ENCODE measurements at regions not wholly inside any gene's neighbourhood (a gene's known extent, or its start where the extent isn't known, plus 50 kb on each side); places are given as distances from the start of the nearest gene placed in this dataset.
A peak's percentile ranks its signal among the peaks of the same experiment; 100 is the strongest.

DNA sequence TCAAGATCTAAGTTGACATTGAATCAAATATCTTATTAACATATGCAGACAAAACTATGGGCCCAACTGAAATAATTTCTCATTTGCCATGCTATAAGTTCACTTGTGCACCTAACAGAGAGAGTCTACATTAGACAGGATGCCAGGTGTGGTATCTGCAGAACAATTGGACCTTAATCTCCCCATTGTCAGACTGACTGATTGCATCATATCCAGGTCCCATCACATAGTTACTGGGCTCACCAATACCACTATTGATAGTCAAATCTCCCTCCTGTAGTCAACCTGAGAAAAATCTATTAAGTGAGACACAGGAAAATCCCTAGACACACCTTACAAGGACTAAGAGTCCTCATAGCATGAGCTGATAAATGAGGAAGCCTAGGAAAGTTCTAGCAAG lies 156.0 kb upstream of the FRG1 start:
- no peak overlapping the region for H3K27ac Mint-ChIP-seq
- Histone ChIP-seq H3K4me1 (ENCODE audit: insufficient read depth, low read length) (no peaks in the 10 kb centered on the region), H3K9me3 (ENCODE audit: low read length) (no peaks in the 10 kb centered on the region), H3K36me3 (ENCODE audit: insufficient read depth, low read length) (no peaks in the 10 kb centered on the region), H3K27me3 (ENCODE audit: insufficient read depth, low read length, poor library complexity, severe bottlenecking) (no peaks in the 10 kb centered on the region), H3K27ac (ENCODE audit: low read depth, low read length) (no peak overlapping the region), H3K4me3 (ENCODE audit: low read length) (no peak overlapping the region)
- no peak for DNase-seq
- ChIA-PET CTCF (interaction anchor here (1.3 kb wide), 1 partner anchor 9 kb away, joined by 7 read pairs; no protein-coding TSS in a partner anchor), POLR2A (no interaction called here)
- H3K27me3 Mint-ChIP-seq: peaks cover 0 to 2% of the 10 kb centered on the region in 2 donors
- H3K36me3 Mint-ChIP-seq: no peaks in the 10 kb centered on the region
- no peaks in the 10 kb centered on the region for H3K4me1 Mint-ChIP-seq
- H3K9me3 Mint-ChIP-seq: peaks cover 0 to 9% (median 3%) of the 10 kb centered on the region in 5 donors
- H3K4me3 Mint-ChIP-seq: no peak overlapping the region

DNA sequence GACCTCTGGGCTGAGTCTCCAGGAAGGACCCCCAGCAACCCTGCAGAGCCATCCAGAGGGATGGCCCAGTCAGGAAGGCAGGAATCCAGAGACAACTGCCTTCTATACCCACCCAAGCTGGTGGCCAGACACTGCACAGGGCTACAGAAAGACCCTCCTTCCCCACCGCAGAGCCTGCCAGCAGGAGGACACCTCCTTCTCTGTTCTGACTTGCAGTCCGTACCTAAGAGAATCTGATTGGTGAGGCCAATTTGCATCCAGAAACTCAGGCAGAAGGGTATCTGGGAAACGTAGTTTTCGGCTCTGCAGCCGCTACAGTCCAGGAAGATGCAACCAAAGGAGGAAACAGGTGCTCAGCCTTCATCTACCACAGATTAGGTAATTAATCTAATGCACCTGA lies 155.4 kb upstream of the FRG1 start:
- Histone ChIP-seq H3K36me3 (ENCODE audit: insufficient read depth, low read length) (no peaks in the 10 kb centered on the region), H3K27me3 (ENCODE audit: insufficient read depth, low read length, poor library complexity, severe bottlenecking) (no peaks in the 10 kb centered on the region), H3K4me1 (ENCODE audit: insufficient read depth, low read length) (no peaks in the 10 kb centered on the region), H3K9me3 (ENCODE audit: low read length) (no peaks in the 10 kb centered on the region), H3K4me3 (ENCODE audit: low read length) (no peak overlapping the region), H3K27ac (ENCODE audit: low read depth, low read length) (no peak overlapping the region)
- H3K4me3 Mint-ChIP-seq: no peak overlapping the region
- ChIA-PET CTCF (interaction anchor here (1.3 kb wide), 1 partner anchor 8 kb away, joined by 7 read pairs; no protein-coding TSS in a partner anchor), POLR2A (no interaction called here)
- no peaks in the 10 kb centered on the region for H3K36me3 Mint-ChIP-seq
- H3K27ac Mint-ChIP-seq: no peak overlapping the region
- no peaks in the 10 kb centered on the region for H3K4me1 Mint-ChIP-seq
- DNase-seq: no peak
- peaks cover 0 to 2% of the 10 kb centered on the region in 2 donors for H3K27me3 Mint-ChIP-seq
- H3K9me3 Mint-ChIP-seq: peaks cover 0 to 9% (median 3%) of the 10 kb centered on the region in 5 donors

DNA sequence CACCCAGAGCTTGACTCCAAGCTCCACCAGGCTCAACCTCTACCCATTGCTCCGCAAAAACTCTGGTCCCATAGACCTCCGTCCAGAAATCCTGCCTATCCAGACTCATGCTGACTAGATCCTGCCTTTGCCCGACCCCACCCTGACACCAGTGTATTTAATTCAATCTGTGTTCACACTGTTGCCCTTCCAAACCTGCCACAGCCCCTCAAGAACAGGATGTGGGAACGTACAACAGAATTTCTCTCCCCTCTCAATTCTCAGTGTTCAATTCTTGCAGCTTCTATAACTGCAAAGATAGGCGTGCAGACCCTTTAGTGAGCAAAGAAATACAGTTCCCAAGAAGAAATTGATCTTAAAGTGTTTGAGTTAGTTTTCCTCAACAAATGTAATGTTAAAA lies 154.2 kb upstream of the FRG1 start:
- no peak overlapping the region for H3K4me3 ChIP-seq (ENCODE audit: low read length)
- H3K9me3 Mint-ChIP-seq: peaks cover 0 to 9% (median 3%) of the 10 kb centered on the region in 5 donors
- H3K36me3 Mint-ChIP-seq: no peaks in the 10 kb centered on the region
- ChIA-PET POLR2A (no interaction called here), CTCF (no interaction called here)
- DNase-seq: no peak
- H3K27ac ChIP-seq (ENCODE audit: low read depth, low read length): no peak overlapping the region
- no peaks in the 10 kb centered on the region for H3K9me3 ChIP-seq (ENCODE audit: low read length)
- no peaks in the 10 kb centered on the region for H3K27me3 ChIP-seq (ENCODE audit: insufficient read depth, low read length, poor library complexity, severe bottlenecking)
- no peak overlapping the region for H3K27ac Mint-ChIP-seq
- peaks cover 0 to 2% of the 10 kb centered on the region in 2 donors for H3K27me3 Mint-ChIP-seq
- no peaks in the 10 kb centered on the region for H3K4me1 ChIP-seq (ENCODE audit: insufficient read depth, low read length)
- H3K4me3 Mint-ChIP-seq: no peak overlapping the region
- H3K36me3 ChIP-seq (ENCODE audit: insufficient read depth, low read length): no peaks in the 10 kb centered on the region
- no peaks in the 10 kb centered on the region for H3K4me1 Mint-ChIP-seq

DNA sequence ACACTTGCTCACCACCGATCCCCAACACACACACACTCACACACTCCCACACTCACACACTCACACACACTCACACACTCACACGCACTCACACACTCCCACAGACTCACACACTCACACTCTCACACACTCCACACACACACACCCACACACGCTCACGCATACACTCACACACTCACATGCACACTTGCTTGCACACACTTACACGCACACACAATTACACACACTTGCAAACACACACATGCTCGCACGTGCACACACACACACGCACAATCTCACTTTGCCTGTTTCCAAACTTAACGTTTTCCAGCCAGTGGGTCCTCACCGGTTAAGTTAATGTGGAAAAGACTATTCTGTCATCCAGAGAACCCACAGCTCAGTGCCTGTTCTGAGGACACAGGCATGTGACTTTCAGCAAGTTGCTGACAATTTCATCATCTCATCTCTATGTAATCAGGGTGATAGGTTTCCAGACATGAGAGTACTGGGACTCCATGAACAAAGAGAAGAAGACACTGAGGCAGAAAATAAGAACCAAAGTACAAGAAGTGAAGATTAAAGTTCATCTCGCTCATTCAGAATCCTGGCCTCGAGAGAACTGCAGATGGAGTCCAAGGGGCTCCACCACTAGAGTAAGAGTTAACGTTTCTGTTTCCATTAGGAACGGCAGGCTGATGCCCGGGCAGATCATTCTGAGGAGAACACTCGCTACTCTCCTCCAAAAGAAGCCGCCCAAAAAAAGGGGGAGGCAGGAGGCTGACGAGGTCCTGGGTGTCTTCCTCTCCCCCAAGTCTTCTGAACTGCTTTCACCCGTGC lies 153.2 kb upstream of the FRG1 start:
- Mint-ChIP-seq H3K4me3 (no peak overlapping the region), H3K27ac (peak overlapping the region in 2 of 8 donors; percentile 12 to 52), H3K27me3 (no peaks in the 10 kb centered on the region), H3K9me3 (peaks cover 0 to 3% (median 0%) of the 10 kb centered on the region in 5 donors), H3K4me1 (no peaks in the 10 kb centered on the region), H3K36me3 (no peaks in the 10 kb centered on the region)
- Histone ChIP-seq H3K27me3 (ENCODE audit: insufficient read depth, low read length, poor library complexity, severe bottlenecking) (no peaks in the 10 kb centered on the region), H3K36me3 (ENCODE audit: insufficient read depth, low read length) (no peaks in the 10 kb centered on the region), H3K27ac (ENCODE audit: low read depth, low read length) (no peak overlapping the region), H3K9me3 (ENCODE audit: low read length) (no peaks in the 10 kb centered on the region), H3K4me3 (ENCODE audit: low read length) (no peak overlapping the region), H3K4me1 (ENCODE audit: insufficient read depth, low read length) (no peaks in the 10 kb centered on the region)
- ChIA-PET POLR2A (no interaction called here), CTCF (no interaction called here)
- no peak for DNase-seq

DNA sequence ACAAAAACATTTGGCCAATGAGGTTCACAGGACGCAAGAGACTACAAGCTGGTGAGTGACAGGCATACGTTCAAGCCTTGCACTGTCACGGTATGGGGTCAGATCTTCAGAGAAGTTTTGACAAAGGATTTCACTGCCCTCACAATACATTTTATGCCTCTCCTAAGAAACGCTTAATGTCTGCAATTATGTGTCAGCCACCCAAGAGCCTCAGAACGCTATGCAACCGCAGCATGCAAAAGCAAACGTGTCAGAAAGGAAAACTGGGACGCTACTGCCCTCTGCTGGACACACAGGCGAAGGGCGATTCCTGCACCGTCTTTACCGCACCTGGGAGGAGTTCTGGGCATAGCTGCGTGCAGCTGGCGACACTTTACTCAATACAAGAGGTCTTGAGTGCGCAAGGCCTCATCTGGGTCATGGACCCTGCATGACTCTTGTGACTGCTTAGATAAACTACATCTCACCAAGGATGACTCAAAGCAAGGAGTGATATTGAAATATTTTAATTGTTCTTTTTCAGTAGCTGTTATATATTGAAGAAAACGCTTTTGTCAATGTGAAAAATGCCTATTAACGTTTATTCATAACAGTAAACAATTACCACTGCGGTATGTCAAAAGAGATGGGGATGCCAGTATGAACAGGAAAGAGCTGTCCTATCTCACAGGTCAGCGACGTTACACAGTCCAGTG lies 147.6 kb upstream of the FRG1 start:
- ChIA-PET CTCF (interaction anchor here (1.5 kb wide), 1 partner anchor 9 kb away, joined by 7 read pairs; no protein-coding TSS in a partner anchor), POLR2A (no interaction called here)
- Histone ChIP-seq H3K9me3 (ENCODE audit: low read length) (no peaks in the 10 kb centered on the region), H3K36me3 (ENCODE audit: insufficient read depth, low read length) (no peaks in the 10 kb centered on the region), H3K4me1 (ENCODE audit: insufficient read depth, low read length) (no peaks in the 10 kb centered on the region), H3K4me3 (ENCODE audit: low read length) (no peak overlapping the region), H3K27ac (ENCODE audit: low read depth, low read length) (no peak overlapping the region), H3K27me3 (ENCODE audit: insufficient read depth, low read length, poor library complexity, severe bottlenecking) (no peaks in the 10 kb centered on the region)
- Mint-ChIP-seq H3K27me3 (peaks cover 0 to 4% of the 10 kb centered on the region in 2 donors), H3K4me1 (peaks cover 0 to 10% (median 7%) of the 10 kb centered on the region in 3 donors), H3K4me3 (peak overlapping the region in 2 of 7 donors; percentile 53 to 61), H3K27ac (no peak overlapping the region), H3K9me3 (peaks cover 0 to 5% (median 0%) of the 10 kb centered on the region in 5 donors), H3K36me3 (no peaks in the 10 kb centered on the region)
- DNase-seq: peak in 2 of 5 donors; percentile 2 to 9

DNA sequence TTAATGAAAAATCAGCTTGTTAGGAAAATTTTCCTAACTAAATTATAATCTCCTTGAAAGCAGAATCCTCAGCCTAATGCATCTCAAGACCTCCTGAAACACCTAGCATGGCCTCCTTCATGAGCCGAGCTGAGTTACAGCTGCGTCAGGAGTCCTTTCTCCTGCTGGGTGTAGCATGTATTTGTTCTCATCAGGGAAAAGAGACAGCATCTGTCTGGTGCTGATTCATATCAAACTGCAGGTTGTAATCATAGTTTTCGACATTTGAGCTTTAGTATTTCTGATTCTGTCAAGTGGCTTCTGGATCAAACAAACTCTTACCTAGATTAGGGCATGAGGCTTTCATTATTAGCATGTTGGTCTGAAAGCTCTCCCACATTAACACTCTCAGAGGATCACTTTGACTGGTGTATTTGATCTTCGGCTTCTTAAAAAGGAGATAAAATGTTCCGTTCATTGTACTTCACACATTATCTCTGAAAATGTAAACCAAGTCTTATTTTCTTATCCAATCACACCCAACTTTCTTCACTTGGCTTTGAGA lies 140.1 kb upstream of the FRG1 start:
- Histone ChIP-seq H3K36me3 (ENCODE audit: insufficient read depth, low read length) (no peaks in the 10 kb centered on the region), H3K4me1 (ENCODE audit: insufficient read depth, low read length) (no peaks in the 10 kb centered on the region), H3K27me3 (ENCODE audit: insufficient read depth, low read length, poor library complexity, severe bottlenecking) (no peaks in the 10 kb centered on the region), H3K27ac (ENCODE audit: low read depth, low read length) (no peak overlapping the region), H3K9me3 (ENCODE audit: low read length) (no peaks in the 10 kb centered on the region), H3K4me3 (ENCODE audit: low read length) (no peak overlapping the region)
- CTCF ChIA-PET: no interaction called here
- Mint-ChIP-seq H3K36me3 (no peaks in the 10 kb centered on the region), H3K27me3 (peaks cover 0 to 3% of the 10 kb centered on the region in 2 donors), H3K4me3 (no peak overlapping the region), H3K9me3 (peaks cover 0 to 9% (median 8%) of the 10 kb centered on the region in 5 donors), H3K27ac (no peak overlapping the region), H3K4me1 (no peaks in the 10 kb centered on the region)
- POLR2A ChIA-PET: no interaction called here
- DNase-seq: no peak

DNA sequence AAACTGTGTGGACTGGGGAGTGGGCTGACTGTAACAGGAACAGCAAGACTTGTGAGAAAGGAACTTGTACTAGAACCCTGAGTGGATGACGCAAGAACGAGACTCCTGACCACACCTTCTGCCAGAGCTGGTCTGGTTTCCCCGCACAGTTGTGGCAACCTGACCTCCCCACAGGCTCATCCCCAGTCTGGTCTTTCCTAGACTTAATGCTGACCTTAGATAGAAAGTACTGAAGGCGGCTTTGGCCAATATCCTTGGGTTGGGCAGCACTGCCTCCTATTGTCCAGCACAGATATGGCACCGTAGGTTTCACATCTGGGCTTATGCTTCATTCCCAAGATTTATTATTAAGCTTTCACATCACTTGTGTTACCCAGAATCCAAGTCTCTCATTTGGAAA lies 137.8 kb upstream of the FRG1 start:
- ChIA-PET POLR2A (no interaction called here), CTCF (no interaction called here)
- DNase-seq: no peak
- no peak overlapping the region for H3K27ac Mint-ChIP-seq
- peaks cover 0 to 3% of the 10 kb centered on the region in 2 donors for H3K27me3 Mint-ChIP-seq
- Histone ChIP-seq H3K36me3 (ENCODE audit: insufficient read depth, low read length) (no peaks in the 10 kb centered on the region), H3K9me3 (ENCODE audit: low read length) (no peaks in the 10 kb centered on the region), H3K4me3 (ENCODE audit: low read length) (no peak overlapping the region), H3K27me3 (ENCODE audit: insufficient read depth, low read length, poor library complexity, severe bottlenecking) (no peaks in the 10 kb centered on the region), H3K27ac (ENCODE audit: low read depth, low read length) (no peak overlapping the region), H3K4me1 (ENCODE audit: insufficient read depth, low read length) (no peaks in the 10 kb centered on the region)
- no peak overlapping the region for H3K4me3 Mint-ChIP-seq
- peaks cover 4 to 13% (median 5%) of the 10 kb centered on the region in 5 donors for H3K9me3 Mint-ChIP-seq
- H3K4me1 Mint-ChIP-seq: no peaks in the 10 kb centered on the region
- no peaks in the 10 kb centered on the region for H3K36me3 Mint-ChIP-seq

DNA sequence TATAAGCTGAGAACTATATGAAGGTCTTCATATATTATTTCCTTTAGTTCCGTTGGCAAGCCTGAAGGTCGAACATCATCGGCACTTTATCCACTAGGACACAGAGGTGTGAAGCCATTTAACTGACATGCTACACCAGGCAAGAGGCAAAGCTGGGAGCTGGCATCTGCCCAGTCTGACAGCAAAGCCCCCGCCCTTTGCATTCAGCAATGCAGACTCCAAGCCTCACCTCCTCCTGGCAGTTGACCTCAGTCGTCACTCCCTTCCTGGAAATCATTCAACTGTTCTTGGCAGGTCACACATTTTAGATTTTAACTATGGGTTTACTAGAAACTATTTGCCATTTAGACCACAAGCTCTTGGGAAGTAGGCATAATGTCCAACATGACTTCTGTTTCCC lies 135.8 kb upstream of the FRG1 start:
- DNase-seq: no peak
- H3K27ac ChIP-seq (ENCODE audit: low read depth, low read length): no peak overlapping the region
- Mint-ChIP-seq H3K27ac (no peak overlapping the region), H3K27me3 (peaks cover 0 to 3% of the 10 kb centered on the region in 2 donors), H3K36me3 (no peaks in the 10 kb centered on the region), H3K9me3 (peaks cover 4 to 17% (median 6%) of the 10 kb centered on the region in 5 donors), H3K4me3 (no peak overlapping the region), H3K4me1 (no peaks in the 10 kb centered on the region)
- no peaks in the 10 kb centered on the region for H3K36me3 ChIP-seq (ENCODE audit: insufficient read depth, low read length)
- no peak overlapping the region for H3K4me3 ChIP-seq (ENCODE audit: low read length)
- ChIA-PET CTCF (no interaction called here), POLR2A (no interaction called here)
- H3K27me3 ChIP-seq (ENCODE audit: insufficient read depth, low read length, poor library complexity, severe bottlenecking): no peaks in the 10 kb centered on the region
- no peaks in the 10 kb centered on the region for H3K9me3 ChIP-seq (ENCODE audit: low read length)
- H3K4me1 ChIP-seq (ENCODE audit: insufficient read depth, low read length): no peaks in the 10 kb centered on the region

Measured in CD8-positive, alpha-beta memory T cell (primary cell).